ENCODE measurements at regions not wholly inside any gene's neighbourhood (a gene's known extent, or its start where the extent isn't known, plus 50 kb on each side); places are given as distances from the start of the nearest gene placed in this dataset.

GRCh38 chr2:22596306-22596705 lies 788.7 kb upstream of the KLHL29 start:
- H3K4me3 ChIP-seq, result no peak overlapping the region
- DNase-seq, result no peak
- intact Hi-C loops (cut with DNase I; ENCODE audit: low total_unique reads), result no loop called here
- no peaks in the 10 kb centered on the region for H3K4me1 ChIP-seq
- peaks cover 0 to 6% (median 0%) of the 10 kb centered on the region in 3 donors for H3K9me3 ChIP-seq
- no peak for TF ChIP-seq CTCF (IDR thresholded peaks at IDR 0.05)
- H3K27me3 ChIP-seq, result no peaks in the 10 kb centered on the region
- no peak overlapping the region for H3K27ac ChIP-seq
- no peaks in the 10 kb centered on the region for H3K36me3 ChIP-seq

GRCh38 chr2:22600156-22600555 lies 784.8 kb upstream of the KLHL29 start:
- intact Hi-C loops (cut with DNase I; ENCODE audit: low total_unique reads), result no loop called here
- no peaks in the 10 kb centered on the region for H3K9me3 ChIP-seq
- no peaks in the 10 kb centered on the region for H3K27me3 ChIP-seq
- TF ChIP-seq CTCF (IDR thresholded peaks at IDR 0.05), result no peak
- no peak for DNase-seq
- no peak overlapping the region for H3K4me3 ChIP-seq
- H3K4me1 ChIP-seq, result no peaks in the 10 kb centered on the region
- H3K36me3 ChIP-seq, result no peaks in the 10 kb centered on the region
- no peak overlapping the region for H3K27ac ChIP-seq

GRCh38 chr2:22600999-22601398 lies 784.0 kb upstream of the KLHL29 start:
- TF ChIP-seq CTCF (IDR thresholded peaks at IDR 0.05), result no peak
- no peaks in the 10 kb centered on the region for H3K36me3 ChIP-seq
- H3K4me1 ChIP-seq, result no peaks in the 10 kb centered on the region
- intact Hi-C loops (cut with DNase I; ENCODE audit: low total_unique reads), result no loop called here
- H3K27me3 ChIP-seq, result no peaks in the 10 kb centered on the region
- no peak overlapping the region for H3K27ac ChIP-seq
- no peak for DNase-seq
- H3K9me3 ChIP-seq, result no peaks in the 10 kb centered on the region
- no peak overlapping the region for H3K4me3 ChIP-seq

- H3K36me3 ChIP-seq, result no peaks in the 10 kb centered on the region
- no peaks in the 10 kb centered on the region for H3K27me3 ChIP-seq
- no peak overlapping the region for H3K27ac ChIP-seq
- DNase-seq, result no peak
- H3K9me3 ChIP-seq, result no peaks in the 10 kb centered on the region
- H3K4me3 ChIP-seq, result no peak overlapping the region
- intact Hi-C loops (cut with DNase I; ENCODE audit: low total_unique reads), result no loop called here
- H3K4me1 ChIP-seq, result no peaks in the 10 kb centered on the region
- no peak for TF ChIP-seq CTCF (IDR thresholded peaks at IDR 0.05)
Measured at GRCh38 chr2:22604136-22604535, 780.8 kb upstream of the KLHL29 start.

- intact Hi-C loops (cut with DNase I; ENCODE audit: low total_unique reads), result no loop called here
- no peaks in the 10 kb centered on the region for H3K36me3 ChIP-seq
- DNase-seq, result no peak
- H3K9me3 ChIP-seq, result no peaks in the 10 kb centered on the region
- H3K27ac ChIP-seq, result no peak overlapping the region
- TF ChIP-seq CTCF (IDR thresholded peaks at IDR 0.05), result no peak
- H3K4me3 ChIP-seq, result no peak overlapping the region
- H3K4me1 ChIP-seq, result no peaks in the 10 kb centered on the region
- peaks cover 0 to 8% of the 10 kb centered on the region in 2 donors for H3K27me3 ChIP-seq
Measured at GRCh38 chr2:22616031-22616430, 768.9 kb upstream of the KLHL29 start.

- TF ChIP-seq CTCF (IDR thresholded peaks at IDR 0.05), result no peak
- Histone ChIP-seq H3K36me3 (no peaks in the 10 kb centered on the region), H3K9me3 (no peaks in the 10 kb centered on the region), H3K27me3 (no peaks in the 10 kb centered on the region), H3K4me3 (no peak overlapping the region), H3K4me1 (peaks cover 0 to 10% (median 0%) of the 10 kb centered on the region in 4 donors), H3K27ac (no peak overlapping the region)
- intact Hi-C loops (cut with DNase I; ENCODE audit: low total_unique reads), result no loop called here
- DNase-seq, result no peak
Measured at GRCh38 chr2:22623620-22624019, 761.4 kb upstream of the KLHL29 start.
